PC-3 (cell line): ENCODE measurements at regions not wholly inside any gene's neighbourhood (a gene's known extent, or its start where the extent isn't known, plus 50 kb on each side); places are given as distances from the start of the nearest gene placed in this dataset.
"Not testable (repeated sequence)": the region's sequence is repeated elsewhere in the genome, so short reads cannot be mapped to it uniquely, and the experiment has no call there.

Experiments
- ATAC-seq: fragments of 200-7000 bp; cut with Tn5 transposase; 2 replicates; pipeline ENCODE4 v1.9.1; 2020; ENCODE audit warnings: mild to moderate bottlenecking, moderate library complexity
- BruUV-seq: library from RNA; stranded (reverse); fragments of 400-500 nt; replicated peaks from 2 replicates; lab custom pipeline; 2021; lab: Mats Ljungman, UMichigan
- CTCF ChIA-PET: fragments of 300-600 bp; sonication (Branson Sonifier 250); formaldehyde crosslinking; loops from one replicate; lab custom pipeline; 2022; ENCODE audit warnings: antibody characterized with exemption; lab: Charles Lee
- POLR2A ChIA-PET: fragments of 300-600 bp; sonication (Branson Sonifier 250); formaldehyde crosslinking; loops from one replicate; lab custom pipeline; 2022; ENCODE audit warnings: antibody characterized with exemption; ENCODE audit not compliant: unreplicated experiment; lab: Charles Lee
- DNase-seq: peaks from one replicate; pipeline ENCODE4 v3.0.0-alpha.2; 2015
- H2AFZ ChIP-seq: fragments of 300-600 bp; sonication (generic); 2 replicates; pipeline ENCODE4 v1.6.0; 2016; ENCODE audit warnings: antibody characterized with exemption, low read length
- H3F3A ChIP-seq: fragments of 300-600 bp; sonication (generic); one replicate; pipeline ENCODE4 v1.6.0; 2017; ENCODE audit warnings: antibody characterized with exemption, low read length, control low read depth, mild to moderate bottlenecking; ENCODE audit not compliant: unreplicated experiment
- H3K27ac ChIP-seq: fragments of 300-600 bp; sonication (generic); 2 replicates; pipeline ENCODE4 v1.5.1; 2016; ENCODE audit warnings: mild to moderate bottlenecking, low read length
- H3K27me3 ChIP-seq: fragments of 300-600 bp; sonication (generic); 2 replicates; pipeline ENCODE4 v1.6.1; 2016; ENCODE audit warnings: low read length, mixed read lengths
- H3K36me3 ChIP-seq: fragments of 300-600 bp; sonication (generic); 2 replicates; pipeline ENCODE4 v1.6.1; 2016; ENCODE audit warnings: low read depth, mixed run types, low read length, mixed read lengths
- H3K4me1 ChIP-seq: fragments of 300-600 bp; sonication (generic); 2 replicates; pipeline ENCODE4 v1.5.1; 2016; ENCODE audit warnings: low read length; ENCODE audit not compliant: insufficient read depth
- H3K4me2 ChIP-seq: fragments of 300-600 bp; sonication (generic); 2 replicates; pipeline ENCODE4 v1.6.0; 2016; ENCODE audit warnings: low read length
- H3K4me3 ChIP-seq: fragments of 300-600 bp; sonication (generic); 2 replicates; pipeline ENCODE4 v1.5.1; 2016; ENCODE audit warnings: mild to moderate bottlenecking, low read length, mixed read lengths
- H3K79me2 ChIP-seq: fragments of 300-600 bp; sonication (generic); 2 replicates; pipeline ENCODE4 v1.6.1; 2017; ENCODE audit warnings: low read length, mixed read lengths
- H3K9ac ChIP-seq: fragments of 300-600 bp; sonication (generic); 2 replicates; pipeline ENCODE4 v1.6.0; 2016; ENCODE audit warnings: mild to moderate bottlenecking, low read length
- H3K9me2 ChIP-seq: fragments of 300-600 bp; sonication (generic); replicated peaks from 2 replicates; pipeline ENCODE4 v1.6.1; 2016; ENCODE audit warnings: mixed run types, low read length, mixed read lengths
- H3K9me3 ChIP-seq: fragments of 300-600 bp; sonication (generic); 2 replicates; pipeline ENCODE4 v1.6.1; 2016; ENCODE audit warnings: low read length, mixed read lengths
- H4K20me1 ChIP-seq: fragments of 300-600 bp; sonication (generic); 2 replicates; pipeline ENCODE4 v1.6.1; 2016; ENCODE audit warnings: low read length, mixed read lengths
- CTCF ChIP-seq: fragments of 300-600 bp; sonication (generic); conservative IDR thresholded peaks from 2 replicates; pipeline ENCODE4 v1.5.1; 2017; ENCODE audit warnings: antibody characterized with exemption, low read depth, mild to moderate bottlenecking, low read length
- EZH2 ChIP-seq: fragments of 300-600 bp; sonication (generic); IDR thresholded peaks from one replicate; pipeline ENCODE4 v1.6.1; 2017; ENCODE audit warnings: antibody characterized with exemption, mild to moderate bottlenecking, low read length; ENCODE audit not compliant: unreplicated experiment
- EZH2phosphoT487 ChIP-seq: fragments of 300-600 bp; sonication (generic); IDR thresholded peaks from 2 replicates; pipeline ENCODE4 v1.6.1; 2018; ENCODE audit warnings: mild to moderate bottlenecking, antibody characterized with exemption, low read length, borderline replicate concordance
- intact Hi-C: fragments of 100-400 bp; cut with micrococcal nuclease; formaldehyde crosslinking; loops from 2 replicates; pipeline ENCODE4 v1.9.0; 2023

- no peaks in the 10 kb centered on the region for H4K20me1 ChIP-seq
- CTCF ChIA-PET: no interaction called here
- no peaks in the 10 kb centered on the region for H3K27me3 ChIP-seq
- POLR2A ChIA-PET: no interaction called here
- no peaks in the 10 kb centered on the region for H3K79me2 ChIP-seq
- ATAC-seq: no peak
- peaks cover 8% of the 10 kb centered on the region; the same call in 1 of the 2 replicates for H3K36me3 ChIP-seq
- no peak for TF ChIP-seq CTCF
- no peak for TF ChIP-seq EZH2phosphoT487
- TF ChIP-seq EZH2: no peak
- H3K4me1 ChIP-seq: peaks cover 19% of the 10 kb centered on the region
- no peak overlapping the region for H2AFZ ChIP-seq
- peaks cover 5% of the 10 kb centered on the region for H3F3A ChIP-seq
- H3K9ac ChIP-seq: no peak overlapping the region
- no peak for DNase-seq
- BruUV-seq: no TSS peak
- H3K4me3 ChIP-seq: no peak overlapping the region
- intact Hi-C loops: no loop called here
- no peaks in the 10 kb centered on the region for H3K9me3 ChIP-seq
- no peaks in the 10 kb centered on the region for H3K9me2 ChIP-seq
- H3K4me2 ChIP-seq: no peak overlapping the region
- H3K27ac ChIP-seq: no peak overlapping the region
Observed at GRCh38 chr7:130956417-130957136, 222.6 kb upstream of the KLF14 start.

- no peaks in the 10 kb centered on the region for H3K79me2 ChIP-seq
- no peak overlapping the region for H3K27ac ChIP-seq
- peaks cover 5% of the 10 kb centered on the region for H3F3A ChIP-seq
- H2AFZ ChIP-seq: no peak overlapping the region
- no peaks in the 10 kb centered on the region for H3K27me3 ChIP-seq
- no peak overlapping the region for H3K4me3 ChIP-seq
- H3K9ac ChIP-seq: no peak overlapping the region
- intact Hi-C loops: no loop called here
- no TSS peak for BruUV-seq
- no peaks in the 10 kb centered on the region for H3K9me2 ChIP-seq
- no peaks in the 10 kb centered on the region for H3K9me3 ChIP-seq
- DNase-seq: no peak
- ChIA-PET POLR2A (no interaction called here), CTCF (no interaction called here)
- H3K4me1 ChIP-seq: peaks cover 19% of the 10 kb centered on the region
- no peak for ATAC-seq
- peaks cover 11% of the 10 kb centered on the region; the same call in 1 of the 2 replicates for H3K36me3 ChIP-seq
- TF ChIP-seq CTCF (no peak), EZH2 (no peak), EZH2phosphoT487 (no peak)
- no peaks in the 10 kb centered on the region for H4K20me1 ChIP-seq
- no peak overlapping the region for H3K4me2 ChIP-seq
Observed at GRCh38 chr7:130957137-130957513, 223.1 kb upstream of the KLF14 start.

- H3K9me2 ChIP-seq, BruUV-seq, H4K20me1 ChIP-seq, H3K27me3 ChIP-seq, H3K9ac ChIP-seq, H3F3A ChIP-seq, H3K4me3 ChIP-seq, H3K9me3 ChIP-seq, ATAC-seq, H2AFZ ChIP-seq, POLR2A ChIA-PET, DNase-seq, H3K79me2 ChIP-seq, H3K4me2 ChIP-seq, H3K27ac ChIP-seq, intact Hi-C loops, CTCF ChIA-PET: not testable (repeated sequence)
- peaks cover 19% of the 10 kb centered on the region for H3K4me1 ChIP-seq
- H3K36me3 ChIP-seq: peaks cover 11% of the 10 kb centered on the region; the same call in 1 of the 2 replicates
Observed at GRCh38 chr7:130957722-130958435, 223.9 kb upstream of the KLF14 start.
